Esophagus muscularis mucosa (tissue), 4 donors: ENCODE measurements at regions not wholly inside any gene's neighbourhood (a gene's known extent, or its start where the extent isn't known, plus 50 kb on each side); places are given as distances from the start of the nearest gene placed in this dataset.
A peak's percentile ranks its signal among the peaks of the same experiment; 100 is the strongest.

Experiments
- DNase-seq: peaks from one replicate; pipeline ENCODE4 v3.0.0-alpha.2; 2017; ENCODE audit errors: extremely low spot score
- H3K27ac ChIP-seq, 4 donors: fragments of 200-600 bp; sonication (generic); replicated peaks in 1 of 4; 1 replicate in 3 of 4; 2 replicates in 1 of 4; pipeline ENCODE4 v1.5.1; 2016 to 2019; ENCODE audit warnings: mild to moderate bottlenecking in 1 of 4
- H3K27me3 ChIP-seq, 4 donors: fragments of 200-600 bp; sonication (generic); one replicate each; pipeline versions ENCODE4 v1.5.1 to v1.6.0; 2016 to 2019
- H3K36me3 ChIP-seq, 4 donors: fragments of 200-600 bp; sonication (generic); one replicate each; pipeline ENCODE4 v1.5.1; 2016 to 2019
- H3K4me1 ChIP-seq, 4 donors: fragments of 200-600 bp; sonication (generic); one replicate each; pipeline ENCODE4 v1.5.1; 2016 to 2019
- H3K4me3 ChIP-seq, 4 donors: fragments of 200-600 bp; sonication (generic); 1 replicate in 2 of 4; 2 replicates in 2 of 4; pipeline ENCODE4 v1.5.1; 2016 to 2019; ENCODE audit warnings: mild to moderate bottlenecking in 4 of 4, moderate library complexity in 1 of 4
- H3K9me3 ChIP-seq, 4 donors: fragments of 200-600 bp; sonication (generic); 1 replicate in 3 of 4; 2 replicates in 1 of 4; pipeline ENCODE4 v1.5.1; 2016 to 2019
- EP300 ChIP-seq: sonication (generic); formaldehyde crosslinking; IDR thresholded peaks from one replicate; pipeline ENCODE4 v1.6.1; 2017; ENCODE audit warnings: antibody characterized with exemption
- POLR2A ChIP-seq: fragments of 450-650 bp; IDR thresholded peaks from one replicate; pipeline ENCODE4 v1.6.1; 2017; ENCODE audit warnings: antibody characterized with exemption, moderate library complexity, mild to moderate bottlenecking, low read depth
- POLR2AphosphoS5 ChIP-seq, 2 donors: sonication (generic); formaldehyde crosslinking; IDR thresholded peaks; one replicate each; pipeline ENCODE4 v1.6.1; 2017; ENCODE audit warnings: antibody characterized with exemption in 2 of 2
- WGBS: methylation state at CpG from one replicate; pipeline ENCODE4 v1.1.5; 2018; 5-methylcytosine and 5-hydroxymethylcytosine counted together
- intact Hi-C: fragments of 100-400 bp; cut with DNase I; formaldehyde crosslinking; loops from one replicate; pipeline ENCODE4 v1.15.1; 2023
- TF ChIP-seq, protein P1 (sequence below), 3 experiments: fragments of 200-600 bp in 2 of 3; fragments of 450-650 bp in 1 of 3; sonication (generic) in 2 of 3; IDR thresholded peaks; one replicate each; pipeline ENCODE4 v1.5.1; 2017 to 2019; ENCODE audit warnings: antibody characterized with exemption in 3 of 3, mild to moderate bottlenecking in 2 of 3, moderate library complexity in 1 of 3

DNA sequence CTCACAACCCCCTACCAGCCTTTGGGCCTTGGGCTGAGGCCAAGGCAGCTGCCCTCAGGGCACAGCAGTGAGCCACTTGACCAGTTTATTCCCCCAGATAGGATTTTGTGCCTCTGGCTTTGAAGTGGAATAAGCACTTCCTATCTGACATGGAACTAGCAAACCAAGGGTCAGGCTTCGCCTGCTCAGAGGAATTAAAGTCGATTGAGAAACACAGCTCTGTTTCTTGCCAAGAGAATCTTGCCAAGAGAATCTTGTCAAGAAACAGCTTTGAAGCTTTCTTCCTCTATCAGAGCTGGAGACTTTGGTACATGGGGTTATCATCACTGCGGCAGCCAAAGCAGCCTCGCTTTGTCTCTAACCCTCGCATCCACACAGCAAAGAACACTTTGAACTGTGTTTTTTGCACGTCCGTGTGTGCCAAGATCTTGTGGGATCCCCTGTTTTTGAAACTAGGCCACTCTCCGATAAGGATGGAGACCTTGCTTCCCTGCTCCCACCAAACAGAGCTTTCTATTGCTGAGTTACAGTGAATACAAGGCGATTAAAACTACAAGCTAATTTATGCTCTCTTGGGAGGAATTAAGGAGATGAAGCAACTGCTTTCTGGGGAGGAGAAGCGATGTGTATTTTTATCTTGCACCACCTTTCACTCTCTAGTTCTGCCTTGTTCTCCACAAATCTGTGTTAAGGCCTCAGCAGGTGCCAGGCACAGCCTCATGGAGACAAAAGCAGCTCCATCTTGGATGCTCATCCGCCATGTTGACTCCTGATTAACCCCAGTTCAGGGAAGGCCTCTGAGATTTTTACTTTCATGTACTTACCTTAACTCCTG, 67.3 kb downstream of the RHOU start:
- H3K27me3 ChIP-seq = no peaks in the 10 kb centered on the region
- 47% methylated on average over 10 of the region's 11 CpGs for WGBS
- peak; percentile 87 for DNase-seq
- peak overlapping the region; percentile 67 to 73 (median 71) for H3K27ac ChIP-seq
- TF ChIP-seq POLR2AphosphoS5 (IDR thresholded peaks at IDR 0.05) = peak; percentile 46 to 54
- TF ChIP-seq, protein P1, sequence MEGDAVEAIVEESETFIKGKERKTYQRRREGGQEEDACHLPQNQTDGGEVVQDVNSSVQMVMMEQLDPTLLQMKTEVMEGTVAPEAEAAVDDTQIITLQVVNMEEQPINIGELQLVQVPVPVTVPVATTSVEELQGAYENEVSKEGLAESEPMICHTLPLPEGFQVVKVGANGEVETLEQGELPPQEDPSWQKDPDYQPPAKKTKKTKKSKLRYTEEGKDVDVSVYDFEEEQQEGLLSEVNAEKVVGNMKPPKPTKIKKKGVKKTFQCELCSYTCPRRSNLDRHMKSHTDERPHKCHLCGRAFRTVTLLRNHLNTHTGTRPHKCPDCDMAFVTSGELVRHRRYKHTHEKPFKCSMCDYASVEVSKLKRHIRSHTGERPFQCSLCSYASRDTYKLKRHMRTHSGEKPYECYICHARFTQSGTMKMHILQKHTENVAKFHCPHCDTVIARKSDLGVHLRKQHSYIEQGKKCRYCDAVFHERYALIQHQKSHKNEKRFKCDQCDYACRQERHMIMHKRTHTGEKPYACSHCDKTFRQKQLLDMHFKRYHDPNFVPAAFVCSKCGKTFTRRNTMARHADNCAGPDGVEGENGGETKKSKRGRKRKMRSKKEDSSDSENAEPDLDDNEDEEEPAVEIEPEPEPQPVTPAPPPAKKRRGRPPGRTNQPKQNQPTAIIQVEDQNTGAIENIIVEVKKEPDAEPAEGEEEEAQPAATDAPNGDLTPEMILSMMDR (IDR thresholded peaks at IDR 0.05) = no peak
- intact Hi-C loops = loop anchor here (5.0 kb wide), 1 partner anchor 100 kb away; no protein-coding TSS in a partner anchor
- H3K36me3 ChIP-seq = no peaks in the 10 kb centered on the region
- peaks cover 0 to 69% (median 64%) of the 10 kb centered on the region in 4 donors for H3K4me1 ChIP-seq
- no peaks in the 10 kb centered on the region for H3K9me3 ChIP-seq
- no peak overlapping the region for H3K4me3 ChIP-seq

DNA sequence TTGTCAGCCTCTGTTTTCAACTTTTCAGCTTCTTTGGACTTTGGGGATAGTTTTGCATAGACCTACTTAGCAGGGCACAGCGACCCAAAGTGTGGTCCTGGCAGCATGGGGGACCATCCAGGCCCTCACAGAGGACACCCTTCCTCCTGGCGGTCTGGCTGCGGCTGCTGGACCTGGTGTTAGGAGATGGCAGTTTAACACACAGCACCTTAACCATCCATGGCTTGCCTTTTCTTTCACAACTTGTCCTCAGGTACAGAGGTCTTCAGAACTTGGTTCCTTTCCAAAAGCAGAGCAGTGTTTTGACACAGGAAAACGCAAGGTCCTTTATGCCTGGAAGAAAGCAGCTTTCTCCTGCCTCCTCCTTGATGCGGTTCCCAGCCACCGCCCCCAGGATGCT, 68.1 kb downstream of the RHOU start:
- H3K27me3 ChIP-seq = no peaks in the 10 kb centered on the region
- peak overlapping the region in 3 of 4 donors; percentile 67 to 73 (median 71) for H3K27ac ChIP-seq
- H3K4me3 ChIP-seq = no peak overlapping the region
- peak; percentile 57 for DNase-seq
- intact Hi-C loops = loop anchor here (5.0 kb wide), 1 partner anchor 99 kb away; no protein-coding TSS in a partner anchor
- peaks cover 0 to 61% (median 56%) of the 10 kb centered on the region in 4 donors for H3K4me1 ChIP-seq
- no peaks in the 10 kb centered on the region for H3K36me3 ChIP-seq
- TF ChIP-seq POLR2AphosphoS5 (IDR thresholded peaks at IDR 0.05) (no peak), POLR2A (no peak), EP300 (no peak)
- TF ChIP-seq, protein P1 (IDR thresholded peaks at IDR 0.05) = no peak
- WGBS = 99% methylated on average over 6 of the region's 6 CpGs
- no peaks in the 10 kb centered on the region for H3K9me3 ChIP-seq

DNA sequence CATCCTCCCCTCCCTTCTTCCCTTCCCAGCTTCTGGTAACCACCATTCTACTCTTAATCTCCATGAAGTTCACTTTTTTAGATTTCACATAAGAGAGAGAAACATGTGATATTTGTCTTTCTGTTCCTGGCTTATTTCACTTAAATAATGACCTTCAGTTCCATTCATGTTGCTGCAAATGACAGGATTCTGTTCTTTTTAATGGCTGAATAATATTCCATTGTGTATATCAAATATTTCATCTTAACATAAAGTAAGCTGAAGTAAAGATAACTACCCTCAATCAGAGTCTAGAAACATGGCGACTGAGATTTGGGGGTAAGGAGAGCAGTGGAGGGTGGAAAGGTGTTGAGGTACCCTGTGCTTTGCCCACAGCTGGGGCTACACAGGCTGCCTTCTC, 68.9 kb downstream of the RHOU start:
- TF ChIP-seq POLR2A = no peak
- no peak for TF ChIP-seq POLR2AphosphoS5 (IDR thresholded peaks at IDR 0.05)
- TF ChIP-seq, protein P1 (IDR thresholded peaks at IDR 0.05) = no peak
- no peak for TF ChIP-seq EP300
- H3K4me3 ChIP-seq = no peak overlapping the region
- DNase-seq = no peak
- H3K4me1 ChIP-seq = peaks cover 0 to 54% (median 50%) of the 10 kb centered on the region in 4 donors
- H3K27ac ChIP-seq = no peak overlapping the region
- WGBS = 100% methylated on average over 1 of the region's 1 CpG
- intact Hi-C loops = loop anchor here (5.0 kb wide), 1 partner anchor 98 kb away; no protein-coding TSS in a partner anchor
- no peaks in the 10 kb centered on the region for H3K27me3 ChIP-seq
- no peaks in the 10 kb centered on the region for H3K9me3 ChIP-seq
- no peaks in the 10 kb centered on the region for H3K36me3 ChIP-seq

DNA sequence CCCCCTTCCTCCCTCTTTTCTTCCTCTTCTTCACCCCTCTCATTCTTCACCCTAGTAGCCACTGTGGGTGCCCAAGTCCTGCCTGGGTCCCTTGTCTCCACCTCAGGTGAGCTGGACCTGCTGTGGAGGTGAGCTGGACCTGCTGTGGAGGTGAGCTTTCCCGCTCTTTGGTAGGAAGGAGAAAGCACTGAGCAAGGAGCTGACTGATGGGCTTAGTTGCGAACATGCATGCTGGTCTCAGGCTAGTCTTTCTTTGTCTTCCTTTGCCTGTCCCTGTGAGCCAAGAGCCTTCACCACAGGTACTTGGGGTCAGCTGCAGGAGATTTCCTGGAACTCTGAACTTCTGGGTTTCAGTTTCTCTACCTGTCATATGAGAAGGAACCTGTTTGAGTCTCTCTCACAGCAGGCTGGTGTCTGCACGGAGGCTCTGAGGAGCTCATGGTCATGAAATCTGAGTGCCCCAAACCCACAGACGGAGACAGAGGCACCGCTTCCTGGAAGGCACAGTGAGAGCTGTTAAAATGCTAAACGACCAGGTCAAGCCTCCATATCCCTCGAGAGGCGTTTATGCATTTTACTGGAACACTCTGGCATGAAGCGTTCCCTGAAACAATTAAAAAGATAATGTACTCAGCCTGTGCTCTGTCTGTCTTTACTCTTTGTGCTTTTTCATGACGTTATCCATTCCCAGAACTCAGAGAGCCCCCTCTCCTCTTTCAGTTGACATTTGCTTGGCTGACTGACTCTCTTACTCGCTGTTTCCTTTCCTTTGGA, 69.5 kb downstream of the RHOU start:
- no peak for TF ChIP-seq POLR2AphosphoS5 (IDR thresholded peaks at IDR 0.05)
- no peak for TF ChIP-seq EP300
- TF ChIP-seq, protein P1 (IDR thresholded peaks at IDR 0.05) = no peak
- TF ChIP-seq POLR2A = no peak
- Histone ChIP-seq H3K4me1 (peaks cover 0 to 50% (median 48%) of the 10 kb centered on the region in 4 donors), H3K27ac (peak overlapping the region in 1 of 4 donors; percentile 33), H3K9me3 (no peaks in the 10 kb centered on the region), H3K27me3 (no peaks in the 10 kb centered on the region), H3K4me3 (no peak overlapping the region), H3K36me3 (no peaks in the 10 kb centered on the region)
- intact Hi-C loops = loop anchor here (5.0 kb wide), 1 partner anchor 97 kb away; no protein-coding TSS in a partner anchor
- peak; percentile 72 for DNase-seq
- WGBS = 37% methylated on average over 11 of the region's 11 CpGs
